K562 (cell line): ENCODE measurements at regions not wholly inside any gene's neighbourhood (a gene's known extent, or its start where the extent isn't known, plus 50 kb on each side); places are given as distances from the start of the nearest gene placed in this dataset.

Experiments
- ATAC-seq: fragments of 200-7000 bp; cut with Tn5 transposase; 3 replicates; pipeline ENCODE4 v1.9.1; 2020; ENCODE audit warnings: moderate library complexity
- BruUV-seq: library from RNA; stranded (reverse); fragments of 400-500 nt; replicated peaks from 2 replicates; lab custom pipeline; 2021; lab: Mats Ljungman, UMichigan
- CTCF ChIA-PET: fragments of 300-600 bp; formaldehyde crosslinking; extraction: SDS; loops from one replicate; lab custom pipeline; 2021; ENCODE audit warnings: low intra/inter-chr PET ratio; lab: Yijun Ruan, JAX
- POLR2A ChIA-PET: fragments of 300-600, 350-650 bp; sonication (Branson Sonifier 250); formaldehyde crosslinking; extraction: SDS; loops from one replicate; lab custom pipeline; 2021; ENCODE audit warnings: antibody characterized with exemption, inconsistent platforms; lab: Yijun Ruan, JAX
- DNase-seq, 4 experiments: peaks; one replicate each; pipeline versions ENCODE4 v3.0.0 to v3.0.0-alpha.2; 2011 to 2018; ENCODE audit warnings: low spot score in 3 of 4, mixed read lengths in 3 of 4; ENCODE audit errors: extremely low read depth in 1 of 4
- FAIRE-seq: peaks from 2 replicates; lab custom pipeline; 2011; peaks lifted over from hg19 to GRCh38; lab: Jason Lieb, UNC
- H2AFZ ChIP-seq: 2 replicates; pipeline ENCODE4 v1.6.0; 2011; ENCODE audit warnings: low read depth, low read length, control low read depth, inconsistent platforms
- H3K27ac ChIP-seq: fragments of 200-600 bp; 3 replicates; pipeline ENCODE4 v1.8.0; 2011; ENCODE audit warnings: low read depth, mild to moderate bottlenecking, control low read depth, inconsistent platforms, low read length, moderate library complexity, mixed read lengths; ENCODE audit errors: extremely low read depth
- H3K27me3 ChIP-seq, 2 experiments: fragments of 300-600 bp in 1 of 2; 2 replicates in 1 of 2; 3 replicates in 1 of 2; pipeline versions ENCODE4 v1.6.0 to v1.8.0; 2011; ENCODE audit warnings: inconsistent platforms in 2 of 2, low read length in 2 of 2, mild to moderate bottlenecking in 1 of 2, mixed read lengths in 1 of 2, moderate library complexity in 1 of 2; ENCODE audit not compliant: control insufficient read depth in 2 of 2, insufficient read depth in 2 of 2
- H3K36me3 ChIP-seq: fragments of 300-600 bp; 3 replicates; pipeline ENCODE4 v1.8.0; 2011; ENCODE audit warnings: mild to moderate bottlenecking, low read length, inconsistent platforms; ENCODE audit not compliant: control insufficient read depth, insufficient read depth
- H3K4me1 ChIP-seq, 2 experiments: fragments of 200-600 bp in 1 of 2; replicated peaks in 1 of 2; 2 replicates in 1 of 2; 3 replicates in 1 of 2; pipeline versions ENCODE4 v1.5.1 to v1.8.0; 2011; ENCODE audit warnings: inconsistent platforms in 2 of 2, low read length in 2 of 2, mild to moderate bottlenecking in 1 of 2, mixed read lengths in 1 of 2, moderate library complexity in 1 of 2; ENCODE audit not compliant: control insufficient read depth in 2 of 2, insufficient read depth in 2 of 2
- H3K4me2 ChIP-seq: 2 replicates; pipeline ENCODE4 v1.6.1; 2011; ENCODE audit warnings: low read length, control low read depth, inconsistent platforms, mixed read lengths; ENCODE audit not compliant: insufficient read depth
- H3K4me3 ChIP-seq: fragments of 200-600 bp; sonication (generic), shearing (Covaris generic); 2 replicates; pipeline ENCODE4 v1.5.1; 2016; ENCODE audit warnings: control low read depth, inconsistent platforms
- H3K79me2 ChIP-seq: fragments of 200-600 bp; 3 replicates; pipeline ENCODE4 v1.8.0; 2011; ENCODE audit warnings: low read length, inconsistent platforms; ENCODE audit not compliant: control insufficient read depth, insufficient read depth
- H3K9ac ChIP-seq, 2 experiments: 2 replicates each; pipeline versions ENCODE4 v1.6.0 to v1.6.1; 2011; ENCODE audit warnings: low read depth in 2 of 2, low read length in 2 of 2, control low read depth in 1 of 2, inconsistent platforms in 1 of 2, mild to moderate bottlenecking in 1 of 2, mixed read lengths in 1 of 2; ENCODE audit not compliant: insufficient read depth in 1 of 2
- H3K9me1 ChIP-seq: one replicate; pipeline ENCODE4 v1.6.0; 2011; ENCODE audit warnings: inconsistent platforms, mild to moderate bottlenecking, low read length, moderate library complexity; ENCODE audit not compliant: control insufficient read depth, insufficient read depth
- H3K9me3 ChIP-seq: replicated peaks from 2 replicates; pipeline ENCODE4 v1.5.1; 2011; ENCODE audit warnings: low read depth, low read length, inconsistent platforms; ENCODE audit not compliant: control insufficient read depth, insufficient read depth
- H4K20me1 ChIP-seq: replicated peaks from 2 replicates; pipeline ENCODE4 v1.6.1; 2011; ENCODE audit warnings: low read length, inconsistent platforms, mixed read lengths; ENCODE audit not compliant: control insufficient read depth, insufficient read depth
- BRF1 ChIP-seq: IDR thresholded peaks from 3 replicates; pipeline ENCODE4 v1.6.1; 2011; ENCODE audit warnings: borderline replicate concordance, mild to moderate bottlenecking; ENCODE audit not compliant: insufficient read length; ENCODE audit errors: extremely low read depth
- CGGBP1 ChIP-seq: fragments of 250-450 bp; sonication (Bioruptor Pico); IDR thresholded peaks from 2 replicates; pipeline ENCODE4 v1.9.0; 2021; ENCODE audit warnings: mild to moderate bottlenecking
- HDAC8 ChIP-seq: fragments of 450-650 bp; IDR thresholded peaks from 2 replicates; pipeline ENCODE4 v1.6.1; 2016; ENCODE audit warnings: mild to moderate bottlenecking, missing genetic modification characterization, moderate library complexity, missing compliant biosample characterization
- LARP7 ChIP-seq: fragments of 450-650 bp; IDR thresholded peaks from 2 replicates; pipeline ENCODE4 v1.6.1; 2016
- MTA3 ChIP-seq: fragments of 450-650 bp; formaldehyde crosslinking; IDR thresholded peaks from 2 replicates; pipeline ENCODE4 v1.6.1; 2017; ENCODE audit warnings: mild to moderate bottlenecking, borderline replicate concordance
- NCOA6 ChIP-seq: fragments of 450-650 bp; IDR thresholded peaks from 2 replicates; pipeline ENCODE4 v1.6.1; 2017; ENCODE audit warnings: mild to moderate bottlenecking
- POLR2A ChIP-seq: fragments of 450-650 bp; conservative IDR thresholded peaks from 2 replicates; pipeline ENCODE4 v1.6.1; 2016
- SMARCC2 ChIP-seq: fragments of 450-650 bp; IDR thresholded peaks from 2 replicates; pipeline ENCODE4 v1.6.1; 2017; ENCODE audit warnings: antibody characterized with exemption, moderate library complexity, mild to moderate bottlenecking, low read depth
- STAT5A ChIP-seq: IDR thresholded peaks from 2 replicates; pipeline ENCODE4 v1.6.1; 2012; ENCODE audit warnings: low read length, inconsistent platforms, borderline replicate concordance
- STAT5B ChIP-seq: fragments of 250-450 bp; sonication (Bioruptor Pico); IDR thresholded peaks from 2 replicates; pipeline ENCODE4 v1.8.0; 2021; ENCODE audit warnings: mild to moderate bottlenecking, inconsistent platforms
- TAF9B ChIP-seq: fragments of 450-650 bp; IDR thresholded peaks from 2 replicates; pipeline ENCODE4 v1.6.1; 2018; ENCODE audit warnings: mild to moderate bottlenecking; ENCODE audit not compliant: partially characterized antibody
- ZNF263 ChIP-seq: sonication (generic); formaldehyde crosslinking; IDR thresholded peaks from 2 replicates; pipeline ENCODE4 v1.8.0; 2022; ENCODE audit warnings: mild to moderate bottlenecking, missing genetic modification reagents, borderline replicate concordance
- WGBS: fragments of 100-300 bp; shearing (Covaris generic); methylation state at CpG from one replicate; pipeline ENCODE4 v1.1.6; 2016; ENCODE audit warnings: low coverage, mixed read lengths; ENCODE audit not compliant: insufficient coverage; ENCODE audit errors: missing lambda C conversion rate; 5-methylcytosine and 5-hydroxymethylcytosine counted together
- in situ Hi-C: fragments of 300-500 bp; cut with MboI; formaldehyde crosslinking; loops from 4 replicates; pipeline ENCODE4 v1.15.0; 2018; ENCODE audit warnings: inconsistent platforms, mixed read lengths
- intact Hi-C: fragments of 100-400 bp; cut with micrococcal nuclease; formaldehyde crosslinking; loops from 2 replicates; pipeline ENCODE4 v1.14.2; 2022
- TF ChIP-seq, protein P1 (sequence below): fragments of 250-450 bp; sonication (Bioruptor Pico); IDR thresholded peaks from 2 replicates; pipeline ENCODE4 v1.8.0; 2021; ENCODE audit warnings: moderate library complexity, mild to moderate bottlenecking, inconsistent platforms

GRCh38 chr1:229953736-229954326 is 113.2 kb upstream of the GALNT2 start:
- intact Hi-C loops, result no loop called here
- ChIA-PET POLR2A (no interaction called here), CTCF (no interaction called here)
- BruUV-seq, result no TSS peak
- H3K27ac ChIP-seq, result no peak overlapping the region
- H3K4me2 ChIP-seq, result no peak overlapping the region
- WGBS, result 32% methylated on average over 1 of the region's 1 CpG
- H3K27me3 ChIP-seq, result peaks cover 0 to 2% of the 10 kb centered on the region in 2 experiments; a peak in 1 of 5 replicates
- H2AFZ ChIP-seq, result no peak overlapping the region
- H3K4me3 ChIP-seq, result no peak overlapping the region
- H3K4me1 ChIP-seq, result no peaks in the 10 kb centered on the region
- no peaks in the 10 kb centered on the region for H4K20me1 ChIP-seq
- H3K36me3 ChIP-seq, result no peaks in the 10 kb centered on the region
- no peak overlapping the region for H3K9ac ChIP-seq
- no peaks in the 10 kb centered on the region for H3K9me1 ChIP-seq
- TF ChIP-seq TAF9B, result no peak
- no peak for TF ChIP-seq LARP7
- TF ChIP-seq CGGBP1 (CRISPR knock-in tag), result no peak
- no peak for TF ChIP-seq SMARCC2
- TF ChIP-seq MTA3, result no peak
- TF ChIP-seq STAT5B (CRISPR knock-in tag), result no peak
- H3K79me2 ChIP-seq, result no peaks in the 10 kb centered on the region
- ATAC-seq (no peak), FAIRE-seq (no peak), DNase-seq (no peak)
- H3K9me3 ChIP-seq, result no peaks in the 10 kb centered on the region
- in situ Hi-C loops, result no loop called here

DNA sequence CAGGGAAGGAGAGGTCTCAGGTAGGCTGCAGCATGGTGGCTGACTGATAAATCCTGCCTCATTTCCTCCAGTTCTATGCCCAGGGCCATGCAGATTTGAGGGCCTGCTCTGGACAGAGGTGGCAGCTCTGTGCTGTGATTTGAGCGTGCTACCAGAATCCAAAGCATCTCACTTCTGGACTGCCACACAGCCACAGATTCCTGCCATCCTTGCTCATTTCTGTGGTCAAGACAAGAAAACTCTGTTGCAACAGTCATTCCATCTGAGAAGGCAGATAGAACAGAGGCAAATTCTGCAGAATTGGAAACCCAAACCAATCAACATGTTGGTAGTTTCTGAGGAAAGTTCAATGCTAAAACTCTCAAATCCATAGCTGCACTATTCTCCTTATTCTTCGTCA is 102.8 kb upstream of the GALNT2 start:
- H2AFZ ChIP-seq, result no peak overlapping the region
- TF ChIP-seq NCOA6, result no peak
- no peak for TF ChIP-seq BRF1
- TF ChIP-seq STAT5A, result no peak
- no peak for TF ChIP-seq HDAC8 (tag)
- TF ChIP-seq POLR2A, result no peak
- TF ChIP-seq, protein P1, sequence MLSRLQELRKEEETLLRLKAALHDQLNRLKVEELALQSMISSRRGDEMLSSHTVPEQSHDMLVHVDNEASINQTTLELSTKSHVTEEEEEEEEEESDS (CRISPR knock-in tag), result no peak
- TF ChIP-seq ZNF263 (CRISPR knock-in tag), result no peak
- TF ChIP-seq, all 486 proteins: peak for 0
- H3K4me3 ChIP-seq, result no peak overlapping the region
- no peak overlapping the region for H3K9ac ChIP-seq
- H3K36me3 ChIP-seq, result no peaks in the 10 kb centered on the region
- H3K79me2 ChIP-seq, result no peaks in the 10 kb centered on the region
- FAIRE-seq, result no peak
- no peaks in the 10 kb centered on the region for H3K4me1 ChIP-seq
- no peaks in the 10 kb centered on the region for H3K9me3 ChIP-seq
- no peaks in the 10 kb centered on the region for H3K9me1 ChIP-seq
- peaks cover 3 to 21% of the 10 kb centered on the region in 2 experiments for H3K27me3 ChIP-seq
- ChIA-PET CTCF (no interaction called here), POLR2A (interaction anchor here (0.8 kb wide), 1 partner anchor 29 kb away, joined by 3 read pairs; no protein-coding TSS in a partner anchor)
- in situ Hi-C loops, result no loop called here
- H3K27ac ChIP-seq, result no peak overlapping the region
- 5% methylated on average over 2 of the region's 2 CpGs for WGBS
- H3K4me2 ChIP-seq, result no peak overlapping the region
- DNase-seq, result no peak
- intact Hi-C loops, result no loop called here
- no peak for ATAC-seq
- no peaks in the 10 kb centered on the region for H4K20me1 ChIP-seq
- BruUV-seq, result no TSS peak
